T-helper 2 cell (primary cell): ENCODE measurements at regions not wholly inside any gene's neighbourhood (a gene's known extent, or its start where the extent isn't known, plus 50 kb on each side); places are given as distances from the start of the nearest gene placed in this dataset.
A peak's percentile ranks its signal among the peaks of the same experiment; 100 is the strongest.
"Not testable (repeated sequence)": the region's sequence is repeated elsewhere in the genome, so short reads cannot be mapped to it uniquely, and the experiment has no call there.

Source experiments
- DNase-seq, 5 experiments: peaks; one replicate each; pipeline versions ENCODE4 v3.0.0 to v3.0.0-alpha.2; 2012 to 2022

GRCh38 chr4:3365871-3366842, 73.3 kb downstream of the RGS12 start:
- DNase-seq = no peak

GRCh38 chr4:3366893-3367775, 74.3 kb downstream of the RGS12 start:
- no peak for DNase-seq

- DNase-seq = no peak
Measured at GRCh38 chr4:3367866-3368265, 73.9 kb upstream of the HGFAC start.

DNA sequence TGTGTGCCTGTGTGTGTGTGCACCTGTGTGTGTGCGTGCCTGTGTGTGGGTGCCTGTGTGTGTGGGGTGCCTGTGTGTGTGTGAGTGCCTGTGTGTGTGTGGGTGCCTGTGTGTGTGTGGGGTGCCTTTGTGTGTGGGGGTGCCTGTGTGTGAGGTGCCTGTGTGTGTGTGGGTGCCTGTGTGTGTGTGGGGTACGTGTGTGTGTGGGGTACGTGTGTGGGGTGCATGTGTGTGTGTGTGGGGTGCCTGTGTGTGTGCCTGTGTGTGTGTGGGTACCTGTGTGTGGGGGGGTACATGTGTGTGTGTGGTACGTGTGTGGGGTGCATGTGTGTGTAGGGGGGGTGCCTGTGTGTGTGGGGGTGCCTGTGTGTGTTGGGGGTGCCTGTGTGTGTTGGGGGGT, 73.4 kb upstream of the HGFAC start:
- DNase-seq = no peak

GRCh38 chr4:3368841-3369760, 72.7 kb upstream of the HGFAC start:
- no peak for DNase-seq

DNA sequence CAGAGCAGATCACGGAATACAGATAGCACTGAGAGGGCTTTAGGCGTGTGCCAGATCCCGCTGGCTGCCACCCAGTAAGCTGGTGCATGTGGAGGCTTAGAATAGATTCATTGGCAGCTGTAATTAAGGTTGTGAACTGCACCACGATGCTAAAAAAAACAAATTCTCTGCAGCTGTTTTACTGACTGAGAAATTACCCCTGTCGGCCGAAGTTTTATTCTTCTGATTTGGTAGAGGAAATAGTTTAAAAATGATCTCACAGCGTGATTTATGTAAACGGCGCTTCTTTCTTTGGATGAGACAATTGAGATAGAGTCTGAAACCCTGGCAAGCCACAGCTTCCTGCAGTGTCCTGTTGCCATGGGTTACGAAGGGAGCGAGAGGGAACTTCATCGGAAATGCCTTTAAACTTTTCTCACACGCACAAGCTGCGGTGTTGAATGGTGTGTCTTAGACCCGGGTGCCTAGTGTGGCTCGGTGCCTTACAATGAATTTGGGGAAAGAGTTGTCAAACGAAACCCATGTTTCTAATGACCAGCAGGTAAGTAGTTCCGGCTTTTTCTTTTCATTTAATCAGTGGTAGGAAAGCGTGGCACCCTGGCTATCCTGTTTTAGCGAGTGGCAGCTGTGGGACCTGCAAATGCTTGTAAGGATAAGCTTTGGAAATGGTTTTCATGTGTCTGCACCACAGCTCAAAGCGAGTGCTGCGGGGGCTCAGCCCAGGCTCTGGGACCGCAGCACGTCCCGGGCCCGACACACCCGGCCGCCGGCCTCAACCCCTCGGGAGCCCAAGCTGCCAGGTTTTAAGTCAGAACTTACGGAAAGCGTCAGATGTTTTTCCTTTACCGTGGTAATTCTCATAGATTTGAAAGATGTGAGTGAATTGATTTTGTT, 71.7 kb upstream of the HGFAC start:
- DNase-seq = peak in 2 of 5 experiments; percentile 27 to 88

GRCh38 chr4:3371033-3372001, 70.5 kb upstream of the HGFAC start:
- DNase-seq = no peak

DNA sequence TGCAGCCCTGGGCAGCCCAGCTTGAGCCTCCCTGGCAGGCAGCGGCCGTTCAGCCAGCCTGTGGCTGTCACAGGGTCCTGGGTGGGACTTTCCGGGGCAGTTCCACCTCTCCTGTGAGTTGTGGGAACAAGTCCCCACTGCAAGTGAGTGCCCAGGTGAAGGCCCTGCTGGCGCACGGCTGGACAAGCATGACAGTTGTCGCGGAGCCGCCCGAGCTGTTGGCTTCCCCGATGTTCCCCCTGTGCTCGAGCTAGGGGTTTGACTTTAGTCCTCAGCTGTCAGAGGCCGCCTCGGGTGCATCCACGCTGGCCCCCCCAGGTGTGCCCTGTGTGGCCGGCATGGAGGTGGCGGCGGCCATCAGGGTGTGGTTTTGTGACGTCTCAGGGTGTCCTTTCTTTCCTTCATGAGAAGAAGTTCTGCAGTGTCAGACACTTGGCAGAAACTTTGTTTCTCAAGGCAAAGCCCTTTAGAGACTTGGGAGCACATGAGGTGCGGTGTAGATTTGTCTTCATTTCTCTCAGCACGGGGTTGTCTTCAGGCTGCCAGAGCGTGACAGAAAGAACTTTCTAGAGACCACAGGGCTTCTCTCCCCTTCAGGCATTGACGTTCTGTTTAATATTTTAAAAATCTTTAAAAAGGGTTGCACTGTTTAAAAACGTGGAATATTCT, 69.4 kb upstream of the HGFAC start:
- DNase-seq = no peak

DNA sequence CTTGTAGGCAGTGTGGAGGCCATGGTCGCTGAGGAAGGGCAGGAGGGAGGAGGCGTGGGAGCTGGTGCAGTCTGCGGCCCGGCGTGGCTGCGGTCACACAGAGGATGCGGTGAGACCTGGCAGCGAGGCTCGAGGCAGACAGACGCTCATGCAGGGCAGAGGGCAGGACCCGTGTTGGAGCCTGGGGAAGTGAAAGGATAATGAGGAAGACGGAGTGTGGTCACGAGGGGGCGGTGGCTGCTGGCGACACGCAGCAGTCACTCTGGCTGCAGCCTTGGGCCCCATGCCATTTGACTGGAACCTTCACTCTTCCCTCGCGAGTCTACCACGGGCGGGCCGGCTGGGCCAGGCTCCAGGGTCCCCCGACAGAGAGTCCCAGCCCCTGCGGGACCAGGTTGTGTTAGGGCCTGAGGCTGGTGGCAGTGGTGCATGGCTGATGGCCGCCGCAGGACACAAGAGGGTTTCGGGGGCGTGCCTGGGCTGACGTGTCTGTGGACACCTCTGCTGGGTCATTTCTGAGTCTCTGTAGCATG, 68.8 kb upstream of the HGFAC start:
- DNase-seq = no peak

DNA sequence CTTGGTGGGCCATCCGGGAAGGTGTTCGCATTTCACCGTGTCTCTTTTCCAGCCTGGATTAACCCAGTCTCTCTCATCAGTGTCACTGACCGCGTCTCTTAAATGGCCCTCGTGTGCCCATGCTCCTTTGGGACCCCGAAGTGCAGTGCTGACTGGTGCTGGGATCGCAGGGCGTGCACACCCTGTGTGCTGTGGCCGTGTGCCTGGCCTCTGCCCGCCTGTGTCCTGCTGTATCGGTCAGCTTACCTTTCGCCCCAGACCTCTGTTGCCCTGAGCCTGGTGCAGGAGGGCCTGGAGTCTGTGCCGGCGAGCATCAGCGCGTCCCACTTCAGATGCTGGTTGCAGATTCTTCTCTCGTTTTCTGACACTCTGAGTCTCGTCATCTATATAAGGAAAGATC, 68.3 kb upstream of the HGFAC start:
- no peak for DNase-seq

- no peak for DNase-seq
Measured at GRCh38 chr4:3374011-3374645, 67.6 kb upstream of the HGFAC start.

GRCh38 chr4:3374667-3375066, 67.1 kb upstream of the HGFAC start:
- DNase-seq = no peak

GRCh38 chr4:3375688-3376087, 66.1 kb upstream of the HGFAC start:
- DNase-seq = no peak

DNA sequence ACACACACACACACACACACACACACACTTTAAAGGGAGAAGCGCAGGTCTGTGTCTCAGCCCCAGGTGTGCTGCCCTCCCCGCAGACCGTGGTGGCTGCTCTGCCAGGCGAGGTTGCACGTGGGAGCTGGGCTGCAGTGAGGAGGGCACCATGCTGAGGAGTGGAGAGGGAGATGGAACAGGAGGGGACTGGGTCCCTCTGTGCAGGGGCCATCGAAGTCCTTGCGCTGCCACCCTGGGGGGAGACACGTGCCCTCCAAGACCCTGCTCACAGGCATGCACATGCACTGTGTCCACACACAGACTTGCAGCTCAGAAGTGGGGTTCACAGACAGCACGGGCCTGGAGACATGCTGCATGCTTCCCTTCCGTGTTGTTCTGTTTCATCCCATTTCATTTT, 65.5 kb upstream of the HGFAC start:
- DNase-seq = no peak

GRCh38 chr4:3377557-3377956, 64.2 kb upstream of the HGFAC start:
- no peak for DNase-seq

DNA sequence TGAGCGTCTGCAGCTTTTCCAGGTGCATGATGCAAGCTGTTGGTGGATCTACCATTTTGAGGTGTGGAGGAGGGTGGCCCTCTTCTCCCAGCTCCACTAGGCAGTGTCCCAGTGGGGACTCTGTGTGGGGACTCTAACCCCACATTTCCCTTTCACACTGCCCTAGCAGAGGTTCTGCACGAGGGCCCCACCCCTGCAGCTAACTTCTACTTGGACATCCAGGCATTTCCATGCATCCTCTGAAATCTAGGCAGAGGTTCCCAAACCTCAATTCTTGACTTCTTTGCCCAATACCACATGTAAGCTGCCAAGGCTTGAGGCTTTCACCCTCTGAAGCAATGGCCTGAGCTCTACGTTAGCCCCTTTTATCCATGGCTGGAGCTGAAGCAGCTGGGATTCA, 61.4 kb upstream of the HGFAC start:
- not testable (repeated sequence) for DNase-seq

DNA sequence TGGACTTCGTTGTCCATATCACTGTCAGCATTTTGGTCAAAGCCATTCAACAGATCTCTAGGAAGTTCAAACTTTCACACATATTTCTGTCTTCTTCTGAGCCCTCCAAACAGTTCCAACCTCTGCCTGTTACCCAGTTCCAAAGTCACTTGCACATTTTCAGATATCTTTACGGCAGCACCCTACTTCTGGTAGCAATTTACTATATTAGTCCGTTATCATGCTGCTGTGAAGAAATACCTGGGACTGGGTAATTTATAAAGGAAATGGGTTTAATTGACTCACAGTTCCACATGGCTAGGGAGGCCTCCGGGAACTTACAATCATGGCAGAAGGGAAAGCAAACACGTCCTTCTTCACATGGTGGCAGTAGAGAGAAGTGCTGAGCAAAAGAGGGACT, 60.6 kb upstream of the HGFAC start:
- not testable (repeated sequence) for DNase-seq

- no peak for DNase-seq
Measured at GRCh38 chr4:3382251-3382650, 59.5 kb upstream of the HGFAC start.

- no peak for DNase-seq
Measured at GRCh38 chr4:3384391-3384770, 57.4 kb upstream of the HGFAC start.
